GM23338 (cell line): ENCODE measurements at regions not wholly inside any gene's neighbourhood (a gene's known extent, or its start where the extent isn't known, plus 50 kb on each side); places are given as distances from the start of the nearest gene placed in this dataset.

Experiments used
- ATAC-seq: fragments of 200-7000 bp; cut with Tn5 transposase; 3 replicates; pipeline ENCODE4 v1.9.1; 2020
- DNase-seq: peaks from one replicate; pipeline ENCODE4 v3.0.0-alpha.2; 2015; ENCODE audit warnings: low spot score
- H2AFZ ChIP-seq: fragments of 200-600 bp; sonication (generic); 2 replicates; pipeline ENCODE4 v1.8.0; 2016; ENCODE audit warnings: antibody characterized with exemption, mild to moderate bottlenecking, moderate library complexity
- H3F3A ChIP-seq: fragments of 200-600 bp; sonication (generic); replicated peaks from 2 replicates; pipeline ENCODE4 v1.8.0; 2017; ENCODE audit warnings: antibody characterized with exemption, mixed run types, low read depth
- H3K27ac ChIP-seq: fragments of 200-600 bp; sonication (generic); 2 replicates; pipeline ENCODE4 v1.6.1; 2016; ENCODE audit warnings: low read depth
- H3K27me3 ChIP-seq: fragments of 200-600 bp; sonication (generic); 2 replicates; pipeline ENCODE4 v1.8.0; 2016; ENCODE audit warnings: mild to moderate bottlenecking, mixed run types, moderate library complexity; ENCODE audit not compliant: insufficient read depth
- H3K36me3 ChIP-seq: fragments of 200-600 bp; sonication (generic); 2 replicates; pipeline ENCODE4 v1.8.0; 2016; ENCODE audit warnings: mild to moderate bottlenecking; ENCODE audit not compliant: insufficient read depth
- H3K4me1 ChIP-seq: fragments of 200-600 bp; sonication (generic); 2 replicates; pipeline ENCODE4 v1.8.0; 2016; ENCODE audit warnings: mild to moderate bottlenecking, moderate library complexity; ENCODE audit not compliant: insufficient read depth
- H3K4me2 ChIP-seq: fragments of 200-600 bp; sonication (generic); 2 replicates; pipeline ENCODE4 v1.7.1; 2017; ENCODE audit warnings: mixed run types
- H3K4me3 ChIP-seq: fragments of 200-600 bp; sonication (generic); 2 replicates; pipeline ENCODE4 v1.6.1; 2016; ENCODE audit warnings: mixed run types
- H3K79me2 ChIP-seq: fragments of 200-600 bp; sonication (generic); replicated peaks from 2 replicates; pipeline ENCODE4 v1.8.0; 2017; ENCODE audit warnings: mild to moderate bottlenecking; ENCODE audit not compliant: insufficient read depth
- H3K9me2 ChIP-seq: fragments of 200-600 bp; sonication (generic); 2 replicates; pipeline ENCODE4 v1.8.0; 2017; ENCODE audit not compliant: insufficient read depth
- H4K20me1 ChIP-seq: fragments of 200-600 bp; sonication (generic); replicated peaks from 2 replicates; pipeline ENCODE4 v1.8.0; 2017; ENCODE audit warnings: mild to moderate bottlenecking; ENCODE audit not compliant: insufficient read depth
- H3K27ac Mint-ChIP-seq: 2 replicates; pipeline ENCODE4 v1.8.0; 2020; ENCODE audit warnings: inconsistent platforms, mild to moderate bottlenecking, moderate library complexity, mixed read lengths
- H3K27me3 Mint-ChIP-seq: 3 replicates; pipeline ENCODE4 v1.8.0; 2022; ENCODE audit warnings: low read depth, mild to moderate bottlenecking, moderate library complexity, mixed read lengths, inconsistent platforms; ENCODE audit not compliant: insufficient read depth, poor library complexity
- H3K36me3 Mint-ChIP-seq: 3 replicates; pipeline ENCODE4 v1.8.0; 2021; ENCODE audit warnings: low read depth, mild to moderate bottlenecking, inconsistent platforms, moderate library complexity, mixed read lengths
- H3K4me1 Mint-ChIP-seq: 3 replicates; pipeline ENCODE4 v1.8.0; 2020; ENCODE audit warnings: mild to moderate bottlenecking, inconsistent platforms, mixed read lengths
- H3K4me3 Mint-ChIP-seq: 3 replicates; pipeline ENCODE4 v1.8.0; 2021; ENCODE audit warnings: moderate library complexity, mild to moderate bottlenecking, inconsistent platforms, mixed read lengths
- H3K9me3 Mint-ChIP-seq: 3 replicates; pipeline ENCODE4 v1.8.0; 2020; ENCODE audit warnings: moderate library complexity, mild to moderate bottlenecking, inconsistent platforms, mixed read lengths
- NANOG ChIP-seq: IDR thresholded peaks from 2 replicates; pipeline ENCODE4 v1.6.1; 2016; ENCODE audit warnings: antibody characterized with exemption, borderline replicate concordance
- POLR2AphosphoS5 ChIP-seq: IDR thresholded peaks from 2 replicates; pipeline ENCODE4 v1.6.1; 2016; ENCODE audit warnings: antibody characterized with exemption, low read depth
- STAT1 ChIP-seq: IDR thresholded peaks from one replicate; pipeline ENCODE4 v1.6.1; 2016; ENCODE audit warnings: antibody characterized with exemption; ENCODE audit not compliant: unreplicated experiment
- ZNF114 ChIP-seq: fragments of 250-450 bp; sonication (Bioruptor Pico); IDR thresholded peaks from 2 replicates; pipeline ENCODE4 v1.5.0; 2020; ENCODE audit warnings: mild to moderate bottlenecking, moderate library complexity
- ZNF331 ChIP-seq: fragments of 250-450 bp; sonication (Bioruptor Pico); IDR thresholded peaks from 2 replicates; pipeline ENCODE4 v1.5.0; 2020; ENCODE audit warnings: low read depth, mild to moderate bottlenecking, moderate library complexity
- ZNF462 ChIP-seq: fragments of 250-450 bp; sonication (Bioruptor Pico); IDR thresholded peaks from 2 replicates; pipeline ENCODE4 v1.5.0; 2020; ENCODE audit warnings: mild to moderate bottlenecking, moderate library complexity
- TF ChIP-seq, protein P1 (sequence below): IDR thresholded peaks from one replicate; pipeline ENCODE4 v1.6.1; 2018; ENCODE audit warnings: antibody characterized with exemption; ENCODE audit not compliant: unreplicated experiment

DNA sequence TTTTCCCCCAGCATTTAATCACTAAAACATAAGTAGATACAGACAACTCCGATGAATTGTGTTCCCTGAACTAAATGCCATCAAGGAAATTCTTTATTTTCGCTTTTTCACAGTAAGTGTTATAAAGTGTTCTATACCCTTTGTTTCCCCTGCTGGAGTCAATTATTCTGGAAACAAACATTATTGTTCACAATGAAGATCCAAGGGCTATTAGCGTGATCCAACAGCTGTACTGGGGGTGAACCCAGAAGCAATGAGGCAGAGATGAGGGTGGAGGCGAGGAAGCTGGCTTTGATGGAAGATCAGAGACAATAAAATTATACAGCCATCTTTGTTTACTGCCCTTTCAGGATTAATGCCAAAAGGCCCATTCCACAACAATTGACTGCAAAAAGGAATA, 250.3 kb upstream of the IGF1R start (continued):
- TF ChIP-seq ZNF462 (CRISPR knock-in tag), result no peak
- TF ChIP-seq, protein P1, sequence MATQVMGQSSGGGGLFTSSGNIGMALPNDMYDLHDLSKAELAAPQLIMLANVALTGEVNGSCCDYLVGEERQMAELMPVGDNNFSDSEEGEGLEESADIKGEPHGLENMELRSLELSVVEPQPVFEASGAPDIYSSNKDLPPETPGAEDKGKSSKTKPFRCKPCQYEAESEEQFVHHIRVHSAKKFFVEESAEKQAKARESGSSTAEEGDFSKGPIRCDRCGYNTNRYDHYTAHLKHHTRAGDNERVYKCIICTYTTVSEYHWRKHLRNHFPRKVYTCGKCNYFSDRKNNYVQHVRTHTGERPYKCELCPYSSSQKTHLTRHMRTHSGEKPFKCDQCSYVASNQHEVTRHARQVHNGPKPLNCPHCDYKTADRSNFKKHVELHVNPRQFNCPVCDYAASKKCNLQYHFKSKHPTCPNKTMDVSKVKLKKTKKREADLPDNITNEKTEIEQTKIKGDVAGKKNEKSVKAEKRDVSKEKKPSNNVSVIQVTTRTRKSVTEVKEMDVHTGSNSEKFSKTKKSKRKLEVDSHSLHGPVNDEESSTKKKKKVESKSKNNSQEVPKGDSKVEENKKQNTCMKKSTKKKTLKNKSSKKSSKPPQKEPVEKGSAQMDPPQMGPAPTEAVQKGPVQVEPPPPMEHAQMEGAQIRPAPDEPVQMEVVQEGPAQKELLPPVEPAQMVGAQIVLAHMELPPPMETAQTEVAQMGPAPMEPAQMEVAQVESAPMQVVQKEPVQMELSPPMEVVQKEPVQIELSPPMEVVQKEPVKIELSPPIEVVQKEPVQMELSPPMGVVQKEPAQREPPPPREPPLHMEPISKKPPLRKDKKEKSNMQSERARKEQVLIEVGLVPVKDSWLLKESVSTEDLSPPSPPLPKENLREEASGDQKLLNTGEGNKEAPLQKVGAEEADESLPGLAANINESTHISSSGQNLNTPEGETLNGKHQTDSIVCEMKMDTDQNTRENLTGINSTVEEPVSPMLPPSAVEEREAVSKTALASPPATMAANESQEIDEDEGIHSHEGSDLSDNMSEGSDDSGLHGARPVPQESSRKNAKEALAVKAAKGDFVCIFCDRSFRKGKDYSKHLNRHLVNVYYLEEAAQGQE, result no peak
- no peak for TF ChIP-seq ZNF331 (CRISPR knock-in tag)
- TF ChIP-seq ZNF114 (CRISPR knock-in tag), result no peak

GRCh38 chr15:98398886-98399285, 249.5 kb upstream of the IGF1R start:
- no peaks in the 10 kb centered on the region for H3F3A ChIP-seq
- no peaks in the 10 kb centered on the region for H3K36me3 ChIP-seq
- H3K4me3 Mint-ChIP-seq, result no peak overlapping the region
- 0 out of 3 replicates have a peak, but pooled peaks cover 2% of the 10 kb centered on the region for H3K9me3 Mint-ChIP-seq
- H3K4me2 ChIP-seq, result no peak overlapping the region
- peaks cover 17% of the 10 kb centered on the region for H3K4me1 ChIP-seq
- H3K4me3 ChIP-seq, result no peak overlapping the region
- H3K27ac Mint-ChIP-seq, result no peak overlapping the region
- DNase-seq (no peak), ATAC-seq (no peak)
- H3K27me3 Mint-ChIP-seq, result peaks cover 5% of the 10 kb centered on the region
- H2AFZ ChIP-seq, result no peak overlapping the region
- no peaks in the 10 kb centered on the region for H4K20me1 ChIP-seq
- no peaks in the 10 kb centered on the region; the same call in 1 of the 2 replicates for H3K9me2 ChIP-seq
- H3K4me1 Mint-ChIP-seq, result peaks cover 24% of the 10 kb centered on the region
- H3K27ac ChIP-seq, result no peak overlapping the region
- no peaks in the 10 kb centered on the region for H3K79me2 ChIP-seq
- H3K27me3 ChIP-seq, result no peaks in the 10 kb centered on the region
- TF ChIP-seq, protein P1, result no peak
- no peak for TF ChIP-seq NANOG
- no peak for TF ChIP-seq ZNF114 (CRISPR knock-in tag)
- no peak for TF ChIP-seq STAT1
- TF ChIP-seq POLR2AphosphoS5, result no peak
- peaks cover 3% of the 10 kb centered on the region; the same call in 1 of the 3 replicates for H3K36me3 Mint-ChIP-seq
